ENCODE measurements at regions not wholly inside any gene's neighbourhood (a gene's known extent, or its start where the extent isn't known, plus 50 kb on each side); places are given as distances from the start of the nearest gene placed in this dataset.

DNA sequence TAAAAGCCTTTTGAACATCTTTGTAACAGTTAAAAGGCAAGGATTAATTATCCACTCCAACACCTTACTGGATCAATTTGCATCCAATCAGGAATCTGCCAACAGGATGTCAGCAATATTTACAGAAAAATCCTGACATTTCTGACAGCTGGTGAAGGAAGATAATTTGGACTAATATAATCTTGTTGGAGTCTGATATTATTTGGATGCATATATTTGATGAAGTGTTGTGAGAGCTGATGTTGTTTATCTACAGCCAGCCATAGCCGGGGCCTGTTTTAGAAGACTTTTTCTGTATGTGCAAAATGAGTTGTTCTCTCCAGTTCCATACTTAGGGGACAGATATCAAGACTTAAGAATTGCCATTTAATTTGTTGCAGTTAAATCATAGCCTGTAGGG is 91.1 kb downstream of the GPR37 start:
- H3K4me1 Mint-ChIP-seq, result peaks cover 6% of the 10 kb centered on the region in 2 experiments; a peak in 3 of 4 replicates
- H3K27ac Mint-ChIP-seq, result no peak overlapping the region
- no peak overlapping the region for H4K8ac ChIP-seq (replicated peaks; ENCODE audit: insufficient read length, low read depth, low read length)
- no peak overlapping the region for H3K9ac ChIP-seq (ENCODE audit: extremely low read depth, insufficient read length, low read length)
- no peak overlapping the region for H3T11ph ChIP-seq (ENCODE audit: low read length)
- no peak overlapping the region for H3K56ac ChIP-seq (ENCODE audit: insufficient read length, low read depth, low read length)
- no peak overlapping the region for H2AK5ac ChIP-seq (ENCODE audit: insufficient read length, low read length)
- DNase-seq, result no peak
- H3K27me3 ChIP-seq (ENCODE audit: insufficient read depth, low read length), result no peaks in the 10 kb centered on the region
- no peak overlapping the region for H2BK120ac ChIP-seq (ENCODE audit: low read depth, low read length, poor library complexity, severe bottlenecking)
- H2BK15ac ChIP-seq (ENCODE audit: low read depth, low read length), result no peak overlapping the region
- H3K36me3 Mint-ChIP-seq (ENCODE audit: insufficient read depth in 1 of 3, low read depth in 3 of 3), result no peaks in the 10 kb centered on the region
- H3K79me1 ChIP-seq (ENCODE audit: insufficient read depth, low read depth, low read length, poor library complexity, severe bottlenecking), result no peaks in the 10 kb centered on the region
- H2AFZ ChIP-seq (ENCODE audit: low read length), result no peak overlapping the region
- H3K4ac ChIP-seq (ENCODE audit: low read depth, low read length), result no peak overlapping the region
- WGBS (ENCODE audit: extremely low coverage, insufficient read length, low lambda C conversion rate), result no CpG with 5 or more reads among the region's 1 CpG
- TF ChIP-seq, protein P1, sequence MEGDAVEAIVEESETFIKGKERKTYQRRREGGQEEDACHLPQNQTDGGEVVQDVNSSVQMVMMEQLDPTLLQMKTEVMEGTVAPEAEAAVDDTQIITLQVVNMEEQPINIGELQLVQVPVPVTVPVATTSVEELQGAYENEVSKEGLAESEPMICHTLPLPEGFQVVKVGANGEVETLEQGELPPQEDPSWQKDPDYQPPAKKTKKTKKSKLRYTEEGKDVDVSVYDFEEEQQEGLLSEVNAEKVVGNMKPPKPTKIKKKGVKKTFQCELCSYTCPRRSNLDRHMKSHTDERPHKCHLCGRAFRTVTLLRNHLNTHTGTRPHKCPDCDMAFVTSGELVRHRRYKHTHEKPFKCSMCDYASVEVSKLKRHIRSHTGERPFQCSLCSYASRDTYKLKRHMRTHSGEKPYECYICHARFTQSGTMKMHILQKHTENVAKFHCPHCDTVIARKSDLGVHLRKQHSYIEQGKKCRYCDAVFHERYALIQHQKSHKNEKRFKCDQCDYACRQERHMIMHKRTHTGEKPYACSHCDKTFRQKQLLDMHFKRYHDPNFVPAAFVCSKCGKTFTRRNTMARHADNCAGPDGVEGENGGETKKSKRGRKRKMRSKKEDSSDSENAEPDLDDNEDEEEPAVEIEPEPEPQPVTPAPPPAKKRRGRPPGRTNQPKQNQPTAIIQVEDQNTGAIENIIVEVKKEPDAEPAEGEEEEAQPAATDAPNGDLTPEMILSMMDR (conservative IDR thresholded peaks at IDR 0.05), result no peak
- no peak overlapping the region for H3K4me3 Mint-ChIP-seq
- no peak overlapping the region for H3K14ac ChIP-seq (ENCODE audit: insufficient read depth, low read length)
- H4K5ac ChIP-seq (ENCODE audit: insufficient read length, low read depth, low read length), result no peak overlapping the region
- H4K20me1 ChIP-seq (ENCODE audit: control insufficient read depth, insufficient read depth, insufficient read length), result no peaks in the 10 kb centered on the region
- no peak overlapping the region for H3K23ac ChIP-seq (ENCODE audit: insufficient read length, low read depth, low read length)
- H3K4me2 ChIP-seq (ENCODE audit: insufficient read depth, insufficient read length, low read length), result no peak overlapping the region
- no peak overlapping the region for H3K18ac ChIP-seq (ENCODE audit: insufficient read length, low read depth, low read length)
- no peaks in the 10 kb centered on the region for H3K4me1 ChIP-seq (ENCODE audit: insufficient read depth, low read length)
- H3K79me2 ChIP-seq (ENCODE audit: insufficient read depth, low read length), result no peaks in the 10 kb centered on the region
- no peak overlapping the region for H3K27ac ChIP-seq (ENCODE audit: insufficient read length, low read depth, low read length)
- H3K23me2 ChIP-seq (ENCODE audit: insufficient read length, low read depth, low read length, poor library complexity, severe bottlenecking), result no peaks in the 10 kb centered on the region
- no peaks in the 10 kb centered on the region for H3K9me3 ChIP-seq (ENCODE audit: control insufficient read depth, low read depth, low read length)
- no peak overlapping the region for H4K91ac ChIP-seq (ENCODE audit: insufficient read length, low read depth, low read length)
- H3K9me3 Mint-ChIP-seq, result no peaks in the 10 kb centered on the region
- H3K27me3 Mint-ChIP-seq (ENCODE audit: low read depth), result no peaks in the 10 kb centered on the region
- no peak overlapping the region for H2BK20ac ChIP-seq (ENCODE audit: low read depth, low read length, poor library complexity, severe bottlenecking)
- no peak overlapping the region for H2BK12ac ChIP-seq (ENCODE audit: insufficient read length, low read depth, low read length)
- H2BK5ac ChIP-seq (ENCODE audit: insufficient read length, low read length), result no peak overlapping the region

Measured in H9 (cell line).